LNCAP (cell line): ENCODE measurements at regions not wholly inside any gene's neighbourhood (a gene's known extent, or its start where the extent isn't known, plus 50 kb on each side); places are given as distances from the start of the nearest gene placed in this dataset.

Source experiments
- TF ChIP-seq, protein P1 (sequence below): fragments of 450-650 bp; IDR thresholded peaks from 2 replicates; pipeline ENCODE4 v1.5.1; 2017; ENCODE audit warnings: mild to moderate bottlenecking

DNA sequence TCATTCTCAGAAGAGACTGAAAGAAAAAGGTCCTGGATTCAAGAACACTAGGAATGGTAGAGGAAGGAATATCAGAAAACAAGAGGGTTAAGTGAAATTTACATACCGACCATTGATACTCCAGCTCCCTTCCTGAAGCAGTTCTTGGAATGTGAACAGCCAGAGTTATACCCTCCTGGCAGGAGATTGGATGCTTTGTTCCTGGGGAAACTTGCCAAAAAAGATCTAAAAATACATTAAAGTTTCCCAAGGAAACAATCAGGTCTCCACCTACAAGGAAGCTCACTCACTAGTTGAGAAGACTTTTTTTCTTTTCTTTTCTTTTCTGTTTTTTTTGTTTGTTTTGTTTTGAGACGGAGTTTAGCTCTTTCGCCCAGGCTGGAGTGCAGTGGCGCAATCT lies 91.1 kb downstream of the HLX start:
- TF ChIP-seq, protein P1, sequence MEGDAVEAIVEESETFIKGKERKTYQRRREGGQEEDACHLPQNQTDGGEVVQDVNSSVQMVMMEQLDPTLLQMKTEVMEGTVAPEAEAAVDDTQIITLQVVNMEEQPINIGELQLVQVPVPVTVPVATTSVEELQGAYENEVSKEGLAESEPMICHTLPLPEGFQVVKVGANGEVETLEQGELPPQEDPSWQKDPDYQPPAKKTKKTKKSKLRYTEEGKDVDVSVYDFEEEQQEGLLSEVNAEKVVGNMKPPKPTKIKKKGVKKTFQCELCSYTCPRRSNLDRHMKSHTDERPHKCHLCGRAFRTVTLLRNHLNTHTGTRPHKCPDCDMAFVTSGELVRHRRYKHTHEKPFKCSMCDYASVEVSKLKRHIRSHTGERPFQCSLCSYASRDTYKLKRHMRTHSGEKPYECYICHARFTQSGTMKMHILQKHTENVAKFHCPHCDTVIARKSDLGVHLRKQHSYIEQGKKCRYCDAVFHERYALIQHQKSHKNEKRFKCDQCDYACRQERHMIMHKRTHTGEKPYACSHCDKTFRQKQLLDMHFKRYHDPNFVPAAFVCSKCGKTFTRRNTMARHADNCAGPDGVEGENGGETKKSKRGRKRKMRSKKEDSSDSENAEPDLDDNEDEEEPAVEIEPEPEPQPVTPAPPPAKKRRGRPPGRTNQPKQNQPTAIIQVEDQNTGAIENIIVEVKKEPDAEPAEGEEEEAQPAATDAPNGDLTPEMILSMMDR, result no peak

GRCh38 chr1:220971221-220971620 lies 92.0 kb downstream of the HLX start:
- TF ChIP-seq, protein P1, result no peak

GRCh38 chr1:220974431-220974830 lies 95.2 kb downstream of the HLX start:
- TF ChIP-seq, protein P1, result no peak

DNA sequence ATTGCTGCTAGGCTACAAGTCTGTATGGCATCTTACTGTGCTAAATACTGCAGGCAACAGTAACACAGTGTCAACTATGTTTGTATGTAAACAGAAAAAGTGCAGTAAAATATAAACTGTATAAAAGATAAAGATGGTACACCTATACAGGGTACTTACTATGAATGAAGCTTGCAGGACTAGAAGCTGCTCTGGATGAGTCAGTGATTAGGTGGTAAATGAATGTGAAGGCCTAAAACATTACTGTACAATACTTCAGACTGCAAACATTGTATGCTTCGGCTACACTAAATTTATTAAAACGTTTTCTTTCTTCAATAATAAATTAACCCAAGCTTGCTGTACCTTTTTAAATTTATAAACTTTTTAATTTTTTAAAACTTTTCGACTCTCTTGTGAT lies 97.1 kb downstream of the HLX start:
- TF ChIP-seq, protein P1, result no peak

DNA sequence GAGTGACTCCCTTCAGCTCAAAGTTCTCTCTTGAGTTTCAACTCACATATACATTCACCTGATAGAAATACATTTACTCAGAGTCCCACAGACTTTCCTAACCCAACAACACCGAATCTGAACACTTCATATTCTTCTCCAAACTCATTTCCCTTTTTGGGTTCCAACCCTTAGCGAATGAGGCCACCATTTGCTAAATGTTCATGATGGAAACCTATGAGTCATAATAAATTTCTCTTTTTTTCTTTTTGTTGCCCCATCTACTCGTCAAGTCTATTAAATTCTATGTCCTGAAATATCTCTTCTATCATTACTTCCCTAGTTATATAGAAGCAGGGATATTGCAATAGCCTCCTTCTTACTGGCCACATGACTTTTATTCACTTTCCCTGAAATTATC lies 100.1 kb downstream of the HLX start:
- TF ChIP-seq, protein P1, result no peak

- TF ChIP-seq, protein P1, result no peak
Observed at GRCh38 chr1:220982686-220983085, 103.4 kb downstream of the HLX start.

DNA sequence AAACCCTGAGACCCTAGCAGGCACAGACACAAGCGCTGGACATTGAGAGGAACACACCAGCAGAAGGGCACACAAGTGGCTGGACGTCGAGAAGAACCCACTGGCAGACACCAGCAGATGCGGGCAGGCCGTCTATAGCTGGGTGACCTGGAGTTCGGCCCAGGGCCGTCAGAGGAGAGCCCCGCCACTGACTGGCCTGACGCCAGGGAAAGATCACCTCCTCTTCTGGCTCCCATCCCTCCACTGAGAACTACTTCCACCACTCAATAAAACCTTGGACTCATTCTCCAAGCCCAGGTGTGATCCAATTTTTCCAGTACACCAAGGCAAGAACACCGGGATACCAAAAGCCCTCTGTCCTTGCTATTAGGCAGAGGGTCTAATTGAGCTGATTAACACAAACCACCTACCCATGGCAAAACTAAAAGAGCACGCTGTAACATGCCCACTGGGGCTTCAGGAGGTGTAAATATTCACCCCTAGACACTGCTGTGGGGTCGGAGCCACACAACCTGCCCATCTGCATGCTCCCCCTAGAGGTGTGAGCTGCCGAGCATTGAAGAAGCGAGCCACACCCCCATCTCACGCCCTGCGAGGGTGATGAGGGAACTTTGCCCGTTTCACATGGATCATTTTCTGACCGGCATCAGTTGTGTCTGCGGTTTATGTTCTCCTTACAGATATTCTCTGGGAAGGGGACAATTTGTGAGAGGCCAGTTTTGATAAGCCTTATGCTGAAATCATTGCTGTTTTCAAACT lies 104.8 kb downstream of the HLX start:
- TF ChIP-seq, protein P1, result no peak; the same call in 1 of the 2 replicates
